Ovary (tissue), 7 donors: ENCODE measurements at regions not wholly inside any gene's neighbourhood (a gene's known extent, or its start where the extent isn't known, plus 50 kb on each side); places are given as distances from the start of the nearest gene placed in this dataset.

ENCODE experiments used
- DNase-seq, 5 donors: peaks; one replicate each; pipeline ENCODE4 v3.0.0-alpha.2; 2019 to 2020
- H3K27ac ChIP-seq, 2 donors: fragments of 200-600 bp; one replicate each; pipeline versions ENCODE4 v1.5.1 to v1.8.0; 2019 to 2022
- H3K27me3 ChIP-seq: fragments of 200-600 bp; one replicate; pipeline ENCODE4 v1.8.0; 2022
- H3K36me3 ChIP-seq: fragments of 200-600 bp; sonication (generic); one replicate; pipeline ENCODE4 v1.5.1; 2019
- H3K4me1 ChIP-seq: one replicate; pipeline ENCODE4 v1.8.1; 2013; ENCODE audit warnings: mild to moderate bottlenecking, moderate library complexity; ENCODE audit not compliant: insufficient read depth
- H3K4me3 ChIP-seq: fragments of 200-600 bp; sonication (generic); one replicate; pipeline ENCODE4 v1.5.1; 2017
- H3K9me3 ChIP-seq, 2 donors: fragments of 200-600 bp in 1 of 2; sonication (generic) in 1 of 2; one replicate each; pipeline versions ENCODE4 v1.5.1 to v1.8.1; 2013 to 2019; ENCODE audit warnings: mild to moderate bottlenecking in 1 of 2, moderate library complexity in 1 of 2
- EP300 ChIP-seq: sonication (generic); formaldehyde crosslinking; IDR thresholded peaks from one replicate; pipeline ENCODE4 v1.6.1; 2017; ENCODE audit warnings: antibody characterized with exemption
- POLR2A ChIP-seq: fragments of 450-650 bp; IDR thresholded peaks from one replicate; pipeline ENCODE4 v1.6.1; 2017; ENCODE audit warnings: antibody characterized with exemption, mild to moderate bottlenecking, moderate library complexity
- WGBS, 3 donors: extraction: QIAGEN DNeasy Blood & Tissue Kit in 1 of 3; methylation state at CpG; one replicate each; pipeline versions ENCODE4 v1.1.5 to v1.1.7; 2013 to 2017; 5-methylcytosine and 5-hydroxymethylcytosine counted together
- intact Hi-C, 4 donors: fragments of 100-400 bp; cut with DNase I; formaldehyde crosslinking; loops; one replicate each; pipeline versions ENCODE4 v1.11.0 to v1.15.1; 2022 to 2023
- TF ChIP-seq, protein P1 (sequence below), 3 donors: fragments of 450-650 bp in 2 of 3; fragments of 200-600 bp in 1 of 3; IDR thresholded peaks; one replicate each; pipeline versions ENCODE4 v1.5.1 to v1.8.0; 2016 to 2022; ENCODE audit warnings: antibody characterized with exemption in 3 of 3, mild to moderate bottlenecking in 1 of 3
- donor health status: DM: no; HTN: no; CAD: no; lungs with moderate emphysema.
- donor health status: DM: no; HTN: no; CAD: no.
- donor health status: Bipolar disorder and iron deficiency.
- donor health status: DM: no; HTN: no; CAD: no.
- donor health status: DM: yes; HTN: yes; CAD: no.

GRCh38 chr21:35641271-35642016 lies 418.9 kb downstream of the SETD4 start:
- DNase-seq: no peak
- H3K4me1 ChIP-seq: no peaks in the 10 kb centered on the region
- intact Hi-C loops: no loop called here
- no peaks in the 10 kb centered on the region for H3K9me3 ChIP-seq
- no peaks in the 10 kb centered on the region for H3K27me3 ChIP-seq
- no peak overlapping the region for H3K27ac ChIP-seq
- TF ChIP-seq EP300: no peak
- no peak for TF ChIP-seq POLR2A
- TF ChIP-seq, protein P1, sequence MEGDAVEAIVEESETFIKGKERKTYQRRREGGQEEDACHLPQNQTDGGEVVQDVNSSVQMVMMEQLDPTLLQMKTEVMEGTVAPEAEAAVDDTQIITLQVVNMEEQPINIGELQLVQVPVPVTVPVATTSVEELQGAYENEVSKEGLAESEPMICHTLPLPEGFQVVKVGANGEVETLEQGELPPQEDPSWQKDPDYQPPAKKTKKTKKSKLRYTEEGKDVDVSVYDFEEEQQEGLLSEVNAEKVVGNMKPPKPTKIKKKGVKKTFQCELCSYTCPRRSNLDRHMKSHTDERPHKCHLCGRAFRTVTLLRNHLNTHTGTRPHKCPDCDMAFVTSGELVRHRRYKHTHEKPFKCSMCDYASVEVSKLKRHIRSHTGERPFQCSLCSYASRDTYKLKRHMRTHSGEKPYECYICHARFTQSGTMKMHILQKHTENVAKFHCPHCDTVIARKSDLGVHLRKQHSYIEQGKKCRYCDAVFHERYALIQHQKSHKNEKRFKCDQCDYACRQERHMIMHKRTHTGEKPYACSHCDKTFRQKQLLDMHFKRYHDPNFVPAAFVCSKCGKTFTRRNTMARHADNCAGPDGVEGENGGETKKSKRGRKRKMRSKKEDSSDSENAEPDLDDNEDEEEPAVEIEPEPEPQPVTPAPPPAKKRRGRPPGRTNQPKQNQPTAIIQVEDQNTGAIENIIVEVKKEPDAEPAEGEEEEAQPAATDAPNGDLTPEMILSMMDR (IDR thresholded peaks at IDR 0.05): no peak
- H3K36me3 ChIP-seq: no peaks in the 10 kb centered on the region
- no peak overlapping the region for H3K4me3 ChIP-seq
- 77 to 92% (median 90%) methylated on average over 4 of the region's 4 CpGs for WGBS, 3 donors

DNA sequence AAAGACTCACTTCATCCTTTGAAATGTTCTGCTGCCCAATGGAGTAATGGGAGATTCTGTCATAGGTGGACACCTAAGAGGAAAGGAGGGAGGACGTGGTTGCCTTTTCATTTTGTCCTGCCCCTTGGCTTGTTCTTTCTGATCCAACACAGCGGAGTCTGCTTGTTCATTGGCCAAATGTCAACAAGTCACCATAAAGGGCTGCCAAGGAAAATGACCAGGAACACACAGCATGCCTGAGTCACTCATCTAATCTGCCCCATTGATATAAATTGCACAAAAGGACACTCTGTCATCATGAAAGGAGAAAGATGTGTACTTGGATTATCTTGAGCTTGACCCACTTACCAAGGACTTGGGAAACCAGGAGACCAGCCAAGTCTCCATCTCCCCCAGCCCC lies 422.9 kb downstream of the SETD4 start:
- Histone ChIP-seq H3K4me3 (no peak overlapping the region), H3K36me3 (no peaks in the 10 kb centered on the region), H3K9me3 (no peaks in the 10 kb centered on the region), H3K27ac (no peak overlapping the region), H3K27me3 (no peaks in the 10 kb centered on the region), H3K4me1 (no peaks in the 10 kb centered on the region)
- DNase-seq: no peak
- TF ChIP-seq POLR2A (no peak), EP300 (no peak)
- TF ChIP-seq, protein P1 (IDR thresholded peaks at IDR 0.05): no peak
- 68 to 85% (median 80%) methylated on average over 2 of the region's 2 CpGs for WGBS, 3 donors
- intact Hi-C loops: no loop called here

DNA sequence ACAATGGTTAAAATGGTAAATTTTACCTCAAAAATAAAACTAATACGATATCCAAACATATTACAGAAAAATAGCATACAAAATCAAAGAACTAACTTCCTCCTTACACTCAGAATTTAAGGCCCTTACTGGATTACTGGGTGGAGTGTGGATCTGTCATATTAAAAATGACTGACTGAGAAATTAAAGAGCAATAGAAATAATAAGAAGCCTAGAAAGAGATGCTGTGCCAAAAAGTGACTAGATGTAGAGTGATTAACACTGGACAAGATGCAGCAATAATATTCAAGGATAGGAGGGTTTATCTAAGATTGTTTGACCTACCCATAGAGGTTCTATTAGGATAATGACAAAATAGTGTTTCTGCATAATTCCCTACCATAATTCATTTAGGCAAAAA lies 424.3 kb downstream of the SETD4 start:
- 90 to 98% (median 97%) methylated on average over 1 of the region's 1 CpG for WGBS, 3 donors
- Histone ChIP-seq H3K9me3 (no peaks in the 10 kb centered on the region), H3K27me3 (no peaks in the 10 kb centered on the region), H3K27ac (no peak overlapping the region), H3K4me3 (no peak overlapping the region), H3K36me3 (no peaks in the 10 kb centered on the region), H3K4me1 (no peaks in the 10 kb centered on the region)
- no peak for DNase-seq
- intact Hi-C loops: no loop called here
- TF ChIP-seq EP300: no peak
- TF ChIP-seq, protein P1 (IDR thresholded peaks at IDR 0.05): no peak
- no peak for TF ChIP-seq POLR2A

DNA sequence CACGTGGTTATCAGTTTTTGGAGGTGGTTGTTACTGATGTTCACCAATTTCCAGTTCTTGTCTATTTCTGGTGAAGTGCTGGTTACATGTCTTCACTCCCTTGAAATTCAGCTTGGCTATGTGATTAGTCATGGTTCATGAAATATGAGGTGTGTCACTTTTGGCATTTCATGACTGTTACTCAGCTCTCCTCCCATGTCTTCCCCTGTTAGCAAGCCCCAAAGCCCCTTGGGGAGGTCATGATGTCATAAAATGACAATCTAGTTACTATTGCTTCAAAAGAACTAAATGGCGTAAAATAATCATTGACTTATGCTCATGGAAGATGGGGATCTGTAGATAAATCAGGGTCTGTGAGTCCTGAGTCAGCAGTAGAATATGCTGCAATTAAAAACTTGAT lies 425.1 kb downstream of the SETD4 start:
- no peaks in the 10 kb centered on the region for H3K9me3 ChIP-seq
- no peak overlapping the region for H3K27ac ChIP-seq
- H3K36me3 ChIP-seq: no peaks in the 10 kb centered on the region
- no peaks in the 10 kb centered on the region for H3K27me3 ChIP-seq
- no peak for DNase-seq
- intact Hi-C loops: no loop called here
- 81 to 90% (median 85%) methylated on average over 2 of the region's 2 CpGs for WGBS, 3 donors
- H3K4me3 ChIP-seq: no peak overlapping the region
- TF ChIP-seq, protein P1 (IDR thresholded peaks at IDR 0.05): no peak
- TF ChIP-seq POLR2A (no peak), EP300 (no peak)
- no peaks in the 10 kb centered on the region for H3K4me1 ChIP-seq
